ENCODE measurements at regions not wholly inside any gene's neighbourhood (a gene's known extent, or its start where the extent isn't known, plus 50 kb on each side); places are given as distances from the start of the nearest gene placed in this dataset.
A peak's percentile ranks its signal among the peaks of the same experiment; 100 is the strongest.

- in situ Hi-C loops (cut with HindIII; ENCODE audit: low pct_unique_long_range_greater_than_20kb, low sequenced_read_pairs): no loop called here
- peak; percentile 21 for DNase-seq (ENCODE audit: low read depth)
These were observed 54.2 kb upstream of the MCTP2 start for GRCh38 chr15:94177112-94177511.

- no peak for DNase-seq (ENCODE audit: low read depth)
- in situ Hi-C loops (cut with HindIII; ENCODE audit: low pct_unique_long_range_greater_than_20kb, low sequenced_read_pairs): no loop called here
These were observed 55.9 kb upstream of the MCTP2 start for GRCh38 chr15:94175420-94175819.

DNA sequence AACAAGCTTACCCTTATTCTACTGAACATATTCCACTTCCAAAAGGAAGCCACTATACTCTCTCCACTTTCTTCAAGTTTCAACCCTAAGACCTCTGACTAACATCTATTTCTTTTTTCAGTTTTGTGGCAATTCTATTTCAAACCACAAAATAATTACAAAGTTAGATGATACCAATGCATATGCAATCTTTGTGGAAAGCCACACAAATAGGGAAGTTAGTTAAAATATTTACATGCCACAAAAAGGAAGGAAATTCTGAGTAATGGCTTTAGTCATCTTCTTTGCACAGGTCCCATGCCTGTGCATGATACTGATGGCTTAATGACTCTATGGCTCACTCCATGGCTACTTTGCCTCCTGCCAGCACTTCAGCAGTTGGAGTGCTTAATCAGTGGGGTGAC lies 57.0 kb upstream of the MCTP2 start:
- in situ Hi-C loops (cut with HindIII; ENCODE audit: low pct_unique_long_range_greater_than_20kb, low sequenced_read_pairs): no loop called here
- no peak for DNase-seq (ENCODE audit: low read depth)

GRCh38 chr15:94168250-94168649 lies 63.1 kb upstream of the MCTP2 start:
- no peak for DNase-seq (ENCODE audit: low read depth)
- in situ Hi-C loops (cut with HindIII; ENCODE audit: low pct_unique_long_range_greater_than_20kb, low sequenced_read_pairs): no loop called here

DNA sequence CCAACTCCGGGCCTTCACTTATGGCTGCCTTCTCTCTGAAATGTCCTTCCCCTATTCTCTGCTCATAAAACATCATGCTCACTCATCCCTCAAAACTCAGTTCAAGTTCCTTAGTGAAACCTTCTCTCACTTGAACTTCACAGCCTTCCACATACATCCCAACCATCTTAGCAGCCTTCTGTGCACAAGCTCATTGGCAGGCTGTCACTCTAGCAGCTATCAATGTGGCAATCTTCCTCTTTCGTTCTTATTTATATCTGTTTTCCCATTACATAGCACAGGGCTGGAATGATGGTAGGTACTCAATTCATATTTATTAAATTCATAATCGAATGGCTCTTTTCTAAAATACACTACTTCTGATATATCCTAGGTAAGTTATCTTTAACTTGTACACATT lies 66.4 kb upstream of the MCTP2 start:
- in situ Hi-C loops (cut with HindIII; ENCODE audit: low pct_unique_long_range_greater_than_20kb, low sequenced_read_pairs): no loop called here
- no peak for DNase-seq (ENCODE audit: low read depth)

GRCh38 chr15:94164202-94164807 lies 67.1 kb upstream of the MCTP2 start:
- DNase-seq (ENCODE audit: low read depth): peak; percentile 47
- in situ Hi-C loops (cut with HindIII; ENCODE audit: low pct_unique_long_range_greater_than_20kb, low sequenced_read_pairs): no loop called here

DNA sequence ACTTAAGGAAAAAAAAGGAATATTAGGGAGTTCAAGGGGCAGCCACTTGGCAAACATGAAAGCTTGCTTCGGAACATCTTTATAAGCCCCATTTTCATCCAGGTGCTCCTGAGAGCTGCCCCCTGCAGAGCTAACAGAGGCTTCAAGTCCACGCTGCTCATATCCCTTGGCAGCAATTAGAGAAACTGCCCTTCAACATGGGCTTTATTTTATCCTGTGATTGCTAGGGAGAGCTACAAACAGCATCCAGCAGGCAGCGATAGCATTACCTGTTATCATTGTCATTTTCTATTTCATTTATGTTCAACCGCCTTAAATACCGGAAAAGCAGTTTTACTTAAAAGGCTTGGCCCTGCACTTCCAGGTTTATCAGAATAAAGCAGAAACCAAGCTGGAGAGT lies 68.4 kb upstream of the MCTP2 start:
- in situ Hi-C loops (cut with HindIII; ENCODE audit: low pct_unique_long_range_greater_than_20kb, low sequenced_read_pairs): no loop called here
- no peak for DNase-seq (ENCODE audit: low read depth)

GRCh38 chr15:94154255-94154654 lies 77.1 kb upstream of the MCTP2 start:
- in situ Hi-C loops (cut with HindIII; ENCODE audit: low pct_unique_long_range_greater_than_20kb, low sequenced_read_pairs): no loop called here
- no peak for DNase-seq (ENCODE audit: low read depth)

- no peak for DNase-seq (ENCODE audit: low read depth)
- in situ Hi-C loops (cut with HindIII; ENCODE audit: low pct_unique_long_range_greater_than_20kb, low sequenced_read_pairs): no loop called here
These were observed 86.3 kb upstream of the MCTP2 start for GRCh38 chr15:94145046-94145445.

GRCh38 chr15:94141802-94142201 lies 89.6 kb upstream of the MCTP2 start:
- in situ Hi-C loops (cut with HindIII; ENCODE audit: low pct_unique_long_range_greater_than_20kb, low sequenced_read_pairs): no loop called here
- no peak for DNase-seq (ENCODE audit: low read depth)

DNA sequence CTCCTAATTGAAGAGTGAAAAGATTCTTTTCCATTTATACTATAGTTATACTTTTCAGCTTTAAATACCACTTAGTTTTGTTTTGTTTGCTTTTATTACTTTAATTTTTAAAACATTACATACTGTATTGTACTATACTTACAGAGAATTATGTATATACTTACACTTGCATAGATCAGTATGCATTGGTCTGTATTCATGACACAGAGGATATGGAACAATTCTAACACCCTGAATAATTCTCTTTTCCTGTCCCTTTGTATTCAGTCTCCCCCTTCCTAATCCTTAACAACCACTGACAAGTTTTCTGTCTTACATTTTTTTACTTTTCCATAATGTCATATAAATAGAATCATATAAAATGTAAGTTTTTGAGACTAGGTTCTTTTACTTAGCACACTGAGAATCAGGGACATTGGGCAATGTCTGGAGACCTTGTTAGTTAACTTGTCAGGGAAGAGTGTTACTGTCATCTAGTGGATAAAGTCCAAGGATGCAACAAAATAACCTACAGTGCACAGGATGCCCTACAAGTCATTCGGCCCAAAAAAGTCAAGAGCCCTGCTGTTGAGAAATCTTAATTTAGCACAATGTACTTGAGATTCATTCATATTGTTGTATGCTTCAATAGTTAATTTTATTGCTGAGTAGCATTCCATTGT lies 95.7 kb upstream of the MCTP2 start:
- no peak for DNase-seq (ENCODE audit: low read depth)
- in situ Hi-C loops (cut with HindIII; ENCODE audit: low pct_unique_long_range_greater_than_20kb, low sequenced_read_pairs): no loop called here

DNA sequence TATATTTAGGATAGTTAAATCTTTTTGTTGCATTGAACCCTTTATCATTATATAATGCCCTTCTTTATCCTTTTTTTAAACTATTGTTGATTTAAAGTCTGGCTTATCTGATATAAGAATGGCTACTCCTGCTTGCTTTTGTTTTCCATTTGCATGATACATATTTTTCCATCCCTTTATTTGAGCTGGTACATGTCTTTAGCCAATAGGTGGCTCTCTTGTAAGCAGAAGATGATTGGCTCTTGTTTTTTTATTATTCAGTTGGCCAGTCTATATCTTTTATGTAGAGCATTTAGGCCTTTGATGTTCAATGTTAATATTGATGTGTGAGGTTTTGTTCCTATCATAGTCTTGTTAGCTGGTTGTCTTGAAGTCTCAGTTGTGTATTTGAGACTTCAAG lies 99.5 kb upstream of the MCTP2 start:
- in situ Hi-C loops (cut with HindIII; ENCODE audit: low pct_unique_long_range_greater_than_20kb, low sequenced_read_pairs): no loop called here

DNA sequence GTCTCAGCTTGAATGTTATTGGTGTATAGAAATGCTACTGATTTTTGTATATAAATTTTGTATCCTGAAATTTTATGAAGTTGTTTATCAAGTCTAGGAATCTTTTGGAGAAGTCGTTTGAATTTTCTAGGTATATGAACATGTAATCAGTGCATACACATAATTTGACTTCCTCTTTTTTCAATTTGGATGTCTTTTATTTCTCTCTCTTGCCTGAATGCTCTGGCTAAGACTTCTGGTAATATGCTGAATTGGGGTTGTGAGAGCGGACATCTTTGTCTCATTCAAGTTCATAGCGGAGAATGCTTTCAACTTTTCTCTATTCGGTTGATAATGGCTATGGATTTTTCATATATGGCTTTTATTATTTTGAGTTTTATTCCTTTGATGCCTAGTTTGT lies 100.9 kb upstream of the MCTP2 start:
- DNase-seq (ENCODE audit: low read depth): no peak
- in situ Hi-C loops (cut with HindIII; ENCODE audit: low pct_unique_long_range_greater_than_20kb, low sequenced_read_pairs): no loop called here

More for the DNA sequence above, 99.5 kb upstream of the MCTP2 start:
- no peak for DNase-seq (ENCODE audit: low read depth)

DNA sequence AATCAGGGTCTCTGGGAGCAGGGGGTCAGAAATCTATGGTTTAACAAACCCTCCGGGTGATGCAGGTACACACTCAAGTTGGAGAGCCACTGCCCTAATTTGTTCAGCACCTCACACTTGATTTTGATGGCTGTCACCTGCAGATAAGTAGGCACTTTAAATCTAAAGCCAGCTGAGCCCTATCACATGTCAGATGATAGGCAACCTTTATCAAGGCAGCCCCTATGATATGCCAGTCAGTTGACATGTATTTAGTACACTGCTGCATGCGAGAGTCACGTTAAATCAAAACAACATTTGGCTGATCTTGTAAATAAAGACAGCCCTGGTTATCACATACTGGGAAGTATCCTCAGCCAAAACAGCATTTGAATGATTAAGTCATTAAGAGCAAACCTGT lies 104.4 kb upstream of the MCTP2 start:
- DNase-seq (ENCODE audit: low read depth): no peak
- in situ Hi-C loops (cut with HindIII; ENCODE audit: low pct_unique_long_range_greater_than_20kb, low sequenced_read_pairs): no loop called here

DNA sequence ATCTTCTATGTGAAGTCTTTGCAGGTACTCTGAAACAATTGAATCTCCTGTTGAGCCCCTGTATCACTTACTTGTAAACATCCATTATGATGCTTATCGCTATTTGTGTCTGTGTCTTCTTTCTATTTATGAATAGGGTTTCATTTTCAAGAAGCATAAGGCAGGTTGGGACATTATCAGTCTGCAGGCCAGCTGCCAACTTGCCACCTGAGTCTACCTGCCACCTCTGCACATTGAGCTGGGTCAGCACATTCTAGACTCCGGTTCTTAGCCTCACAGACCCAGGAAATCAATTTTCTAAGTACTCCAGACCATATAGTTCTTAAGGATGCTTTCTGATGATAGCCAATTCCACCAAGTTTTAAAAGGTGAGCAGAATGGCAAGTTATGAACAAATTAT lies 105.7 kb upstream of the MCTP2 start:
- no peak for DNase-seq (ENCODE audit: low read depth)
- in situ Hi-C loops (cut with HindIII; ENCODE audit: low pct_unique_long_range_greater_than_20kb, low sequenced_read_pairs): no loop called here

- DNase-seq (ENCODE audit: low read depth): no peak
These were observed 106.2 kb upstream of the MCTP2 start for GRCh38 chr15:94125156-94125555.

GRCh38 chr15:94122516-94122915 lies 108.8 kb upstream of the MCTP2 start:
- DNase-seq (ENCODE audit: low read depth): no peak
- in situ Hi-C loops (cut with HindIII; ENCODE audit: low pct_unique_long_range_greater_than_20kb, low sequenced_read_pairs): no loop called here

More at GRCh38 chr15:94125156-94125555, 106.2 kb upstream of the MCTP2 start:
- in situ Hi-C loops (cut with HindIII; ENCODE audit: low pct_unique_long_range_greater_than_20kb, low sequenced_read_pairs): no loop called here

- in situ Hi-C loops (cut with HindIII; ENCODE audit: low pct_unique_long_range_greater_than_20kb, low sequenced_read_pairs): no loop called here
- peak; percentile 63 for DNase-seq (ENCODE audit: low read depth)
These were observed 111.2 kb upstream of the MCTP2 start for GRCh38 chr15:94119923-94120775.

GRCh38 chr15:94119298-94119811 lies 112.0 kb upstream of the MCTP2 start:
- DNase-seq (ENCODE audit: low read depth): no peak
- in situ Hi-C loops (cut with HindIII; ENCODE audit: low pct_unique_long_range_greater_than_20kb, low sequenced_read_pairs): no loop called here

Measured in Caki2 (cell line).